Aorta (tissue), 5 donors: ENCODE measurements at regions not wholly inside any gene's neighbourhood (a gene's known extent, or its start where the extent isn't known, plus 50 kb on each side); places are given as distances from the start of the nearest gene placed in this dataset.

ENCODE experiments used
- ATAC-seq: fragments of 200-7000 bp; cut with Tn5 transposase; one replicate; pipeline ENCODE4 v1.9.1; 2022; ENCODE audit warnings: moderate library complexity; ENCODE audit not compliant: low FRiP score
- DNase-seq, 2 donors: peaks; one replicate each; pipeline ENCODE4 v3.0.0-alpha.2; 2020
- H3K27ac ChIP-seq, 2 donors: one replicate each; pipeline ENCODE4 v1.5.1; 2013; ENCODE audit warnings: low read length in 2 of 2, mild to moderate bottlenecking in 2 of 2, moderate library complexity in 2 of 2, control low read depth in 1 of 2, inconsistent platforms in 1 of 2, low read depth in 1 of 2
- H3K27me3 ChIP-seq, 2 donors: one replicate each; pipeline ENCODE4 v1.6.1; 2013; ENCODE audit warnings: control low read depth in 1 of 2, low read length in 1 of 2, mild to moderate bottlenecking in 1 of 2, moderate library complexity in 1 of 2; ENCODE audit not compliant: insufficient read depth in 2 of 2, control insufficient read depth in 1 of 2
- H3K36me3 ChIP-seq, 2 donors: one replicate each; pipeline ENCODE4 v1.6.1; 2013; ENCODE audit warnings: control low read depth in 1 of 2, low read length in 1 of 2, mild to moderate bottlenecking in 1 of 2; ENCODE audit not compliant: insufficient read depth in 2 of 2, control insufficient read depth in 1 of 2
- H3K4me1 ChIP-seq, 2 donors: one replicate each; pipeline ENCODE4 v1.6.1; 2013; ENCODE audit warnings: low read length in 2 of 2, control low read depth in 1 of 2, mild to moderate bottlenecking in 1 of 2, moderate library complexity in 1 of 2; ENCODE audit not compliant: insufficient read depth in 2 of 2, control insufficient read depth in 1 of 2
- H3K4me3 ChIP-seq, 2 donors: one replicate each; pipeline ENCODE4 v1.5.1; 2013; ENCODE audit warnings: low read length in 2 of 2, control low read depth in 1 of 2, mild to moderate bottlenecking in 1 of 2
- H3K9me3 ChIP-seq: one replicate; pipeline ENCODE4 v1.6.1; 2013; ENCODE audit warnings: mild to moderate bottlenecking, low read length; ENCODE audit not compliant: control insufficient read depth
- WGBS, 2 donors: extraction: QIAGEN DNeasy Blood & Tissue Kit; methylation state at CpG; one replicate each; pipeline ENCODE4 v1.1.7; 2013; 5-methylcytosine and 5-hydroxymethylcytosine counted together
- intact Hi-C, 2 donors: fragments of 100-400 bp; cut with DNase I; formaldehyde crosslinking; loops; one replicate each; pipeline versions ENCODE4 v1.14.2 to v1.15.0; 2022
- donor health status: healthy with polysubstance abuse.
- donor health status: Bipolar disorder and iron deficiency.
- donor health status: DM: no; HTN: no; CAD: no.
- donor health status: DM: no; HTN: no; CAD: no.
- donor health status: DM: yes; HTN: yes; CAD: no.

GRCh38 chr6:133746417-133746770 is 142.5 kb upstream of the TCF21 start:
- Histone ChIP-seq H3K27ac (no peak overlapping the region), H3K9me3 (no peaks in the 10 kb centered on the region), H3K4me3 (no peak overlapping the region), H3K4me1 (no peaks in the 10 kb centered on the region), H3K36me3 (no peaks in the 10 kb centered on the region), H3K27me3 (no peaks in the 10 kb centered on the region)
- WGBS, 2 donors = 95 to 97% methylated on average over 3 of the region's 3 CpGs
- DNase-seq (no peak), ATAC-seq (no peak)
- intact Hi-C loops = no loop called here

DNA sequence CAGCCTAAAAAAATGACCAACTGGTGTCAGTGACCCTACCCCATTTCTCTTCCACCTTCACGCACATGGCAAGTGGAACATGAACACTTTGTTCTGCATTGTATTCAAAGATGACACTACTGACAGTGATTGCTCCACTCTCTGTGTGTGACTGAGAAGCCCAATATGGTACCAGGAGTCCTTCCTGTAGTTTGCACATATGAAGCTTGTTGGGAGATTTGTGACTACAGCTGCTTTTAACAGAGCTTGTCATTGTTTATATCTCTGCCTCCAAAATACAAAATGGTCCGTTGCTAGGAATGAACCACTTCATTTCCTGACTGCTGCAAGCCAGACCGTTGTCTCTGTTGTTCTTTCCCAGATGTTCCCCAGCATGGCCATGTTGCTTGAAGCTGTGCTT is 140.3 kb upstream of the TCF21 start:
- H3K36me3 ChIP-seq = no peaks in the 10 kb centered on the region
- WGBS, 2 donors = 46 to 51% methylated on average over 3 of the region's 3 CpGs
- no peak for ATAC-seq
- intact Hi-C loops = no loop called here
- DNase-seq = no peak
- H3K4me3 ChIP-seq = no peak overlapping the region
- H3K4me1 ChIP-seq = no peaks in the 10 kb centered on the region
- no peak overlapping the region for H3K27ac ChIP-seq
- H3K27me3 ChIP-seq = no peaks in the 10 kb centered on the region
- no peaks in the 10 kb centered on the region for H3K9me3 ChIP-seq

DNA sequence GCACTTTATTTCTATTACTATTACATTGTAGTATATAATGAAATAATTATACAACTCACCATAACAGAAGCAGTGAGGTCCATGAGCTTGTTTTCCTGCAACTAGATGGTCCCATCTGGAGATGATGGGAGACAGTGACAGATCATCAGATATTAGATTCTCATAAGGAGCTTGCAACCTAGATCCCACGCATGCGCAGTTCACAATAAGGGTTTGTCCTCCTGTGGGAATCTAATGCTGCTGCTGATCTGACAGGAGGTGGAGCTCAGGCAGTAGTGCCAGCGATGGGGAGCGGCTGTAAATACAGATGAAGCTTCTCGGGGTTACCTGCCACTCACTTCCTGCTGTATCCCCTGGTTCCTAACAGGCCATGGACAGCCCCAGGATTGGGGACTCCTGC is 139.5 kb upstream of the TCF21 start:
- H3K4me1 ChIP-seq = peaks cover 0 to 4% of the 10 kb centered on the region in 2 donors
- no peak overlapping the region for H3K27ac ChIP-seq
- H3K27me3 ChIP-seq = no peaks in the 10 kb centered on the region
- no peak overlapping the region for H3K4me3 ChIP-seq
- WGBS, 2 donors = 93 to 95% methylated on average over 5 of the region's 5 CpGs
- no peaks in the 10 kb centered on the region for H3K36me3 ChIP-seq
- DNase-seq = no peak
- no peaks in the 10 kb centered on the region for H3K9me3 ChIP-seq
- no peak for ATAC-seq
- intact Hi-C loops = no loop called here

- Histone ChIP-seq H3K4me1 (peaks cover 1 to 7% of the 10 kb centered on the region in 2 donors), H3K27me3 (no peaks in the 10 kb centered on the region), H3K4me3 (no peak overlapping the region), H3K36me3 (no peaks in the 10 kb centered on the region), H3K27ac (no peak overlapping the region), H3K9me3 (no peaks in the 10 kb centered on the region)
- intact Hi-C loops = no loop called here
- ATAC-seq = no peak
- no peak for DNase-seq
- WGBS, 2 donors = 34 to 41% methylated on average over 3 of the region's 3 CpGs
Observed at GRCh38 chr6:133752129-133752528, 136.8 kb upstream of the TCF21 start.

DNA sequence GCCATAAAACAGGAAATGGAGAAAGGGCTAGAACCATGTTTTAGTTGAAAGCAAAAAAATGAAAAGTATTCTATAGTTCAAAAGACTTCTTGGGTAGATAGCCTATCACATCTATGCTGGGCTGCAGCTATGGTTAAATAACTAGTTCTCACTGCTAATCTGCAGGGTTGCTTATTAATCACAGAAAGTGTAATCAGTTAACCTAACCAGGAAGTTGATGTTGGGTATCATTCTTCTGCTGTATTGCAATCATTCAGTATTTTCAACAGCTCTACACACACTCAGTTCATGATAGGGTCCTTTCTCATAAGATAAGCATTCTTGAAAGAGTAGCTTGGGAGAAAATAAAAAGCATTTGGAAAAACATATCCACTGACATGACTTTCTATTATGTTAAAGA is 135.2 kb upstream of the TCF21 start:
- Histone ChIP-seq H3K27me3 (no peaks in the 10 kb centered on the region), H3K36me3 (no peaks in the 10 kb centered on the region), H3K4me1 (peaks cover 1 to 14% of the 10 kb centered on the region in 2 donors), H3K27ac (no peak overlapping the region), H3K4me3 (no peak overlapping the region), H3K9me3 (no peaks in the 10 kb centered on the region)
- ATAC-seq (no peak), DNase-seq (no peak)
- intact Hi-C loops = no loop called here

DNA sequence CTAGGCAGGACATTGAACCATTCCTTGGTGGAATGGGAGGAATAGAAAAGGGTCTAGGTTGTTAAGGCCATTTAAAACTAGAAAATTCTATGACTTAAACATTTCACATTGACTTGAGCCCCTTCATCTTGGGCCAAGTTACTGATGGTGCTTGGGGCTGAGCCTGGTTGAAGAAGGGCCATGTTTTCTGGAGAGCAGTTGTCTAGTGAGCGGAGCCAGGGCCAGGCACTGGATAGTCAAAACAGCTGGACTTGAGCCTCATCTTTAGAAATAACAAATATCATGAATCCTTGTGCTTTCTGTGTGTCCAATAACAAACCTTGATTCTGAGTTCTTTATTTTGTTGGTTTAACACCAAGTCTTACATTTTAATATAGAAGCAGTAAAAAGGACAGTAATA is 134.6 kb upstream of the TCF21 start:
- H3K4me3 ChIP-seq = no peak overlapping the region
- no peaks in the 10 kb centered on the region for H3K9me3 ChIP-seq
- ATAC-seq (no peak), DNase-seq (no peak)
- H3K36me3 ChIP-seq = no peaks in the 10 kb centered on the region
- 75 to 80% methylated on average over 1 of the region's 1 CpG for WGBS, 2 donors
- H3K27me3 ChIP-seq = no peaks in the 10 kb centered on the region
- intact Hi-C loops = no loop called here
- H3K4me1 ChIP-seq = peaks cover 1 to 16% of the 10 kb centered on the region in 2 donors
- no peak overlapping the region for H3K27ac ChIP-seq

DNA sequence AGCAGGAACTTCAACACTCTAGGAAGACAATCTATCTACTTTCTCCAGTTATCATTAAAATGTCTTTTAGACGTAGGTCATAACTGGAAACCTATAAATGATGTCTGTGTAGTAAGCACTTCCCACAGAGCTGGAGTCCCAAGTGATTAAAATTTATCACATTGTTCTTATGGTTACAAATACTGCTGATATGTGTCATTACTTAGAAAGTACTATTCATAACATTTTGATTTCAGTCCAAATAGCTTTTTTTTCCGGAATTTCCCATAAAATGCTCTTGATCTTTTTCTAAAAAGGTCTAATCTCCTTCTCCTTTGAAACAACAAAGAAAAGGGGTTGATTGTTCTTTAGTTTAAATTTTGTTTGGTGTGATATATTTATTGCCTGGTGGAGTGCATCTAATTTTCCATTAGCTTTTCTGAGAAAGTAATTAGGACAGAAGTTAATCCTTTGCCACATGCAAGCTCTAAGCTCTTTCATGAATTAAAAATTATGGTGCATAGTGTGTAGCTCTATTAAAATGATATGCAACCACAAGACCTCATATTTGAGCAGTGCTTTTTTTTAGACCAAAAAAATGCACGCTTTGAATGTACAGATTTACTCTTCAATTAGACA is 132.7 kb upstream of the TCF21 start:
- Histone ChIP-seq H3K4me1 (peaks cover 4 to 16% of the 10 kb centered on the region in 2 donors), H3K27me3 (no peaks in the 10 kb centered on the region), H3K9me3 (no peaks in the 10 kb centered on the region), H3K27ac (no peak overlapping the region), H3K4me3 (no peak overlapping the region), H3K36me3 (no peaks in the 10 kb centered on the region)
- 26 to 29% methylated on average over 3 of the region's 3 CpGs for WGBS, 2 donors
- DNase-seq = no peak
- intact Hi-C loops = no loop called here
- ATAC-seq = peak; percentile 53

GRCh38 chr6:133757335-133757734 is 131.6 kb upstream of the TCF21 start:
- DNase-seq = no peak
- no peak for ATAC-seq
- H3K9me3 ChIP-seq = no peaks in the 10 kb centered on the region
- H3K27ac ChIP-seq = no peak overlapping the region
- no peaks in the 10 kb centered on the region for H3K36me3 ChIP-seq
- WGBS, 2 donors = 5% methylated on average over 2 of the region's 2 CpGs
- intact Hi-C loops = no loop called here
- H3K27me3 ChIP-seq = no peaks in the 10 kb centered on the region
- H3K4me1 ChIP-seq = peaks cover 4 to 16% of the 10 kb centered on the region in 2 donors
- H3K4me3 ChIP-seq = no peak overlapping the region

DNA sequence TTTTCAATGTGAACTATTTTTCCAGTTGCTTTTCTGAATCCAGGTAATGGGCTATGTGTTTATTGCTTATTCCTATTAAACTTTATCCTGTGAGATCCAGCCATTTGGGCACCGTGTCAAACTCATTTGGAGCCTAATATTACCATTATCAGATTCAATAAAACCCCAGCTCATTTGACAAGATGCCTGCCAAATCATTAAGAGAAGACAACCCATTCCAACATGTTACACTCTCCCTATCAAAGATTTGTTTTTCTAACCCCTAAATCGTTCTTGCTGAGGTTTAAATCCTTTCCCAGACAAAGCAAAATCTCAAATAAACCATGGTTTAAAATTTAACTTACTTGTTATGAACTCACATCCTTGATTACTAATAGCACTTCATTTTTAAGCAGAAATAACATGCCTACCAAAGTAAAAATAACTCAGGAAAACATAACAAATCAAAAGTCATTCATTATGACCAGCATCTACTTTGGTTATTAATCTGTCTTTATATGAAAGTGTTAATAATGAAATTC is 130.0 kb upstream of the TCF21 start:
- intact Hi-C loops = no loop called here
- no peak overlapping the region for H3K27ac ChIP-seq
- ATAC-seq (no peak), DNase-seq (no peak)
- no peak overlapping the region for H3K4me3 ChIP-seq
- H3K36me3 ChIP-seq = no peaks in the 10 kb centered on the region
- H3K4me1 ChIP-seq = peaks cover 4 to 24% of the 10 kb centered on the region in 2 donors
- no peaks in the 10 kb centered on the region for H3K27me3 ChIP-seq
- no peaks in the 10 kb centered on the region for H3K9me3 ChIP-seq
- WGBS, 2 donors = 43 to 50% methylated on average over 2 of the region's 2 CpGs
